ENCODE measurements at regions not wholly inside any gene's neighbourhood (a gene's known extent, or its start where the extent isn't known, plus 50 kb on each side); places are given as distances from the start of the nearest gene placed in this dataset.
"Not testable (repeated sequence)": the region's sequence is repeated elsewhere in the genome, so short reads cannot be mapped to it uniquely, and the experiment has no call there.

DNA sequence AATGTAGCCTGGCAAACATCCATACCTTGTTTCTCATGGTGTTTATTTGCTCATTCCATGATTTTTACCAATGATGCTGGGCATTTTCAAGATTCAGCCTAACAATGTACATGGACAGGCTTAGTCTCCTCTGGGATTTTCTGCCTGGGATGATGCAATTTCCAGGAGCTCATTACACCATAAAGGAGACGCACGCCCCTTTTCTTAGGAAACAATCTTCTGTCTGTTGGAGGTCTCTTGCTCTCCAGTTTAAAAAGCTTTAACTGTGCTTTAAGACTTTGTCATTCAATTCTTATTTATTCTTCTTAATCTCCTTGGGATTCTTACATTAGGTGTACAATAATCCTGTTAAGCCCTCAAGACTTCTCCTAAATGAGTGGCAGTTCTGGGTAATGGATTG lies 150.3 kb upstream of the NRP1 start:
- Histone ChIP-seq H3K36me3 (no peaks in the 10 kb centered on the region), H3K27me3 (no peaks in the 10 kb centered on the region), H3K9me3 (no peaks in the 10 kb centered on the region), H3K4me3 (no peak overlapping the region), H3K4me1 (peaks cover 0 to 46% (median 3%) of the 10 kb centered on the region in 3 donors), H3K27ac (no peak overlapping the region)
- TF ChIP-seq POLR2A (IDR thresholded peaks at IDR 0.05) (no peak), POLR2AphosphoS5 (IDR thresholded peaks at IDR 0.05) (no peak), EP300 (IDR thresholded peaks at IDR 0.05) (no peak)
- TF ChIP-seq, protein P1, sequence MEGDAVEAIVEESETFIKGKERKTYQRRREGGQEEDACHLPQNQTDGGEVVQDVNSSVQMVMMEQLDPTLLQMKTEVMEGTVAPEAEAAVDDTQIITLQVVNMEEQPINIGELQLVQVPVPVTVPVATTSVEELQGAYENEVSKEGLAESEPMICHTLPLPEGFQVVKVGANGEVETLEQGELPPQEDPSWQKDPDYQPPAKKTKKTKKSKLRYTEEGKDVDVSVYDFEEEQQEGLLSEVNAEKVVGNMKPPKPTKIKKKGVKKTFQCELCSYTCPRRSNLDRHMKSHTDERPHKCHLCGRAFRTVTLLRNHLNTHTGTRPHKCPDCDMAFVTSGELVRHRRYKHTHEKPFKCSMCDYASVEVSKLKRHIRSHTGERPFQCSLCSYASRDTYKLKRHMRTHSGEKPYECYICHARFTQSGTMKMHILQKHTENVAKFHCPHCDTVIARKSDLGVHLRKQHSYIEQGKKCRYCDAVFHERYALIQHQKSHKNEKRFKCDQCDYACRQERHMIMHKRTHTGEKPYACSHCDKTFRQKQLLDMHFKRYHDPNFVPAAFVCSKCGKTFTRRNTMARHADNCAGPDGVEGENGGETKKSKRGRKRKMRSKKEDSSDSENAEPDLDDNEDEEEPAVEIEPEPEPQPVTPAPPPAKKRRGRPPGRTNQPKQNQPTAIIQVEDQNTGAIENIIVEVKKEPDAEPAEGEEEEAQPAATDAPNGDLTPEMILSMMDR (IDR thresholded peaks at IDR 0.05) = no peak
- WGBS, 2 donors (ENCODE audit: low coverage in 1 of 2) = no CpG with 5 or more reads among the region's 2 CpGs
- peak; percentile 69 for ATAC-seq

DNA sequence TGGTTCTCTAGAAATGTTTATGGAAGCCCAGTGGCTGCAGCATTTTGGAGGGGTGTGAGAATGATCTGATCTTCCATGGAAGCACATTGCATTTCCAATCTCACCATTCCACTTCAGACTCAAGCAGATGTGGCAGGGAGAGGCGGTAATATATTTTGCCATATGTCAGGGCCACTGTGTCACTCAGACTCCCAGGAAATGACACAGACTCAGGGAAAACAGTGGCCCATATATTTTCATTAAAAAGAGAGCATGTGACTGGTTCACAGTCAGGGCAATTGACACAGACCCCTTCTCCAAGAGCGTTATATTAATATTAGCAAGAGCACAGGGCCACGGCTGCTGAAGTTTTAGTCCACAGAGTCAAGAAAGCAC lies 149.3 kb upstream of the NRP1 start:
- WGBS, 2 donors (ENCODE audit: low coverage in 1 of 2) = 92 to 94% methylated on average over 2 of the region's 3 CpGs
- Histone ChIP-seq H3K4me1 (peaks cover 0 to 36% (median 3%) of the 10 kb centered on the region in 3 donors), H3K27me3 (no peaks in the 10 kb centered on the region)

DNA sequence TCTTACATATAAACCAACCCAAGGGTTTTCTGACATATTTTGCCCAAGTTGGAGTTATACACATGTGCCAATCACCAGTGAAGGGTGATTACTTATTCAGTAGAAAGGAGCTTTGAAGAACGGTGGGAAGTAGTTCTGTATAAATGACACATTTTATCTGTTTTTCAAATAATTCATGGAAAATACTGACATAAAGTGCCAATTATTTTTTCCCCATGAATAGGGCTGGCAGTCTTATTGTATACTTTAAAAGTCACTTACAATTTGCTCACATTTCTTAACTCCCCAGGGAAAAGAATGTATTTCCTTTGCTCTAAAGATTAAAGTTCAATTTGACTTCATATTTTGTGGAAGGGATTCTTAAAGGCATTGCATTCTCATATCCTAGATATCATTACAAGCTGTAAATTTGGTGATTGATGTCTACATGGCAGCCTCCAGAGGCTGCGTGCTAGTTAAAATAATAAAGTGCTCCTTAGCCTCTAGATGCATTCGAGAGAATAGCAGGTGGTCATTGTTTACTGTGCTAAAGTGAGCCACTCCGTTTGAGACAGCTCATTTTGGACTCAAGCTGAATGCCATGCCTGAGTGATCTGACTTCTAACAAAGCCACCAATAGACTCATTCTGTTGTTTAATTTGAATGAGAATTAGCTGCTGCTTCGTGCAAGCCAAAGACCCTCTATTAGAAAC lies 148.8 kb upstream of the NRP1 start:
- no peak for ATAC-seq
- TF ChIP-seq POLR2AphosphoS5 (IDR thresholded peaks at IDR 0.05) (no peak), EP300 (IDR thresholded peaks at IDR 0.05) (no peak), POLR2A (IDR thresholded peaks at IDR 0.05) (no peak)
- TF ChIP-seq, protein P1 (IDR thresholded peaks at IDR 0.05) = no peak
- Histone ChIP-seq H3K27me3 (no peaks in the 10 kb centered on the region), H3K4me3 (no peak overlapping the region), H3K36me3 (no peaks in the 10 kb centered on the region), H3K27ac (no peak overlapping the region), H3K4me1 (peaks cover 0 to 36% (median 3%) of the 10 kb centered on the region in 3 donors), H3K9me3 (no peaks in the 10 kb centered on the region)
- WGBS, 2 donors (ENCODE audit: low coverage in 1 of 2) = 14 to 45% methylated on average over 3 to 4 of the region's 5 CpGs

More for the DNA sequence above, 149.3 kb upstream of the NRP1 start:
- Histone ChIP-seq H3K27ac (no peak overlapping the region), H3K9me3 (no peaks in the 10 kb centered on the region), H3K36me3 (no peaks in the 10 kb centered on the region), H3K4me3 (no peak overlapping the region)
- no peak for ATAC-seq
- TF ChIP-seq, protein P1 (IDR thresholded peaks at IDR 0.05) = no peak
- TF ChIP-seq POLR2A (IDR thresholded peaks at IDR 0.05) = no peak
- no peak for TF ChIP-seq POLR2AphosphoS5 (IDR thresholded peaks at IDR 0.05)

DNA sequence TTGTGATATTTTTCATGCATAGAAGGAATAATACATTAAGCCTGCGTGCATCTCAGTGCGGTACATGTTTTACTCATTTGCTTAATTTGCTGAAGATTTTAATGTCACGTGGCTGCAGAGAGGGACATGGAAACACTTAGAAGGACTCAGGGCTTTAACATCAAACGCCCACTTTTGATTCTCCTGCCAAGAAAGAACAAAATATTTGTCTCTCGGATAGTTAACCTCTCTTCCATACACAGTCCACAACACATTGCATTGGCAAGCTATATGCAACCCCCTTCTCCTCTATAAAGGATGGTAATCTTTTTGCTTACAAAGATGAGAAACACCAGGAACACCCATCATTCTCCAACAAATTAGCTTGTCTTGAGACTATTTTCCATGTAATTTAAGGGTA lies 148.0 kb upstream of the NRP1 start:
- H3K27me3 ChIP-seq = no peaks in the 10 kb centered on the region
- no peaks in the 10 kb centered on the region for H3K9me3 ChIP-seq
- no peaks in the 10 kb centered on the region for H3K36me3 ChIP-seq
- H3K27ac ChIP-seq = no peak overlapping the region
- 34 to 46% methylated on average over 5 of the region's 5 CpGs for WGBS, 2 donors (ENCODE audit: low coverage in 1 of 2)
- TF ChIP-seq, protein P1 (IDR thresholded peaks at IDR 0.05) = no peak
- TF ChIP-seq POLR2A (IDR thresholded peaks at IDR 0.05) (no peak), EP300 (IDR thresholded peaks at IDR 0.05) (no peak), POLR2AphosphoS5 (IDR thresholded peaks at IDR 0.05) (no peak)
- no peak overlapping the region for H3K4me3 ChIP-seq
- no peak for ATAC-seq
- H3K4me1 ChIP-seq = peaks cover 0 to 36% (median 3%) of the 10 kb centered on the region in 3 donors

DNA sequence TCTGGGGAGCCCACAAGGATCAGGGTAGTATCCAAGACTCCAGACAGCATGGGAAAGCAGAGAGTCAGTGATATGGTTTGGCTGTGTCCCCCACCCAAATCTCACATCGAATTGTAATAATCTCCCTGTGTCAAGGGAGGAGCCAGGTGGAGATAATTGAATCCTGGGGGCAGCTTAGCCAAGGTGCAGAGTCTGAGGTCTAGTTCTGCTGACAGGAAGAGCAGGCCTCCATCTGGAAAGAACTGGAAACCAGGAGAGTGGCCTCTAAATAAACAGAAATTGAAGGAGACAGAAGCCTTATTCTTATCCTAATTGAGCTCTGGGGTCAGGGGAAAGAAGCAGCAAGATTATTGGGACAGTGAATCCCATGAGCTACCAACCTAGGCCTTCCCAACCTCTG lies 146.7 kb upstream of the NRP1 start:
- no peak for ATAC-seq
- no peaks in the 10 kb centered on the region for H3K36me3 ChIP-seq
- H3K27me3 ChIP-seq = no peaks in the 10 kb centered on the region
- H3K27ac ChIP-seq = no peak overlapping the region
- H3K4me1 ChIP-seq = peaks cover 0 to 23% (median 3%) of the 10 kb centered on the region in 3 donors
- WGBS, 2 donors (ENCODE audit: low coverage in 1 of 2) = 83 to 100% methylated on average over 1 of the region's 1 CpG
- no peak overlapping the region for H3K4me3 ChIP-seq
- TF ChIP-seq EP300 (IDR thresholded peaks at IDR 0.05) (no peak), POLR2AphosphoS5 (IDR thresholded peaks at IDR 0.05) (no peak), POLR2A (IDR thresholded peaks at IDR 0.05) (no peak)
- TF ChIP-seq, protein P1 (IDR thresholded peaks at IDR 0.05) = no peak
- no peaks in the 10 kb centered on the region for H3K9me3 ChIP-seq

DNA sequence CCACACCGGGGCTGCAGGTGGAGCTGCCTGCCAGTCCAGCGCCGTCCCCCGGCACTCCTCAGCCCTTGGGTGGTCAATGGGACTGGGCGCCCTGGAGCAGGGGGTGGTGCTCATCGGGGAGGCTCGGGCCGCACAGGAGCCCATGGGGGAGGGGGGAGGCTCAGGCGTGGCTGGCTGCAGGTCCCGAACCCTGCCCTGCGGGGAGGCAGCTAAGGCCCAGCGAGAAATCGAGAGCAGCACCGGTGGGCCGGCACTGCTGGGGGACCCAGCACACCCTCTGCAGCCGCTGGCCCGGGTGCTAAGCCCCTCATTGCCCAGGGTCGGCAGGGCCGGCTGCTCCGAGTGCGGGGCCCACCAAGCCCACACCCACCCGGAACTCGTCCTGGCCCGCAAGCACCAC lies 145.9 kb upstream of the NRP1 start:
- H3K9me3 ChIP-seq, ATAC-seq: not testable (repeated sequence)
- WGBS, 2 donors (ENCODE audit: low coverage in 1 of 2) = no CpG with 5 or more reads among the region's 24 CpGs

More for the DNA sequence above, 145.9 kb upstream of the NRP1 start:
- not testable (repeated sequence) for H3K36me3 ChIP-seq, H3K27me3 ChIP-seq, H3K27ac ChIP-seq, H3K4me3 ChIP-seq
- peaks cover 0 to 21% (median 3%) of the 10 kb centered on the region in 3 donors for H3K4me1 ChIP-seq
